ENCODE measurements at regions not wholly inside any gene's neighbourhood (a gene's known extent, or its start where the extent isn't known, plus 50 kb on each side); places are given as distances from the start of the nearest gene placed in this dataset.

GRCh38 chr10:59006511-59007306 is 169.7 kb upstream of the PHYHIPL start:
- no peaks in the 10 kb centered on the region for H3K27me3 ChIP-seq
- H3K36me3 ChIP-seq: no peaks in the 10 kb centered on the region
- H3K9me3 ChIP-seq: no peaks in the 10 kb centered on the region
- TF ChIP-seq CTCF (IDR thresholded peaks at IDR 0.05) (no peak), EP300 (IDR thresholded peaks at IDR 0.05) (no peak), POLR2AphosphoS5 (IDR thresholded peaks at IDR 0.05) (peak in 2 of 4 donors; percentile 20 to 24), POLR2A (IDR thresholded peaks at IDR 0.05) (no peak)
- intact Hi-C loops (cut with DNase I): no loop called here
- no peak overlapping the region for H3K4me3 ChIP-seq
- 65 to 77% methylated on average over 4 of the region's 4 CpGs for WGBS, 2 donors
- H3K27ac ChIP-seq: no peak overlapping the region
- DNase-seq: no peak
- peaks cover 0 to 26% (median 6%) of the 10 kb centered on the region in 4 donors for H3K4me1 ChIP-seq

GRCh38 chr10:59007307-59008025 is 169.0 kb upstream of the PHYHIPL start:
- Histone ChIP-seq H3K27ac (no peak overlapping the region), H3K27me3 (no peaks in the 10 kb centered on the region), H3K9me3 (no peaks in the 10 kb centered on the region), H3K4me3 (no peak overlapping the region), H3K36me3 (no peaks in the 10 kb centered on the region), H3K4me1 (peaks cover 0 to 26% (median 6%) of the 10 kb centered on the region in 4 donors)
- intact Hi-C loops (cut with DNase I): no loop called here
- TF ChIP-seq POLR2AphosphoS5 (IDR thresholded peaks at IDR 0.05): no peak
- no peak for TF ChIP-seq POLR2A (IDR thresholded peaks at IDR 0.05)
- TF ChIP-seq EP300 (IDR thresholded peaks at IDR 0.05): no peak
- TF ChIP-seq CTCF (IDR thresholded peaks at IDR 0.05): no peak
- WGBS, 2 donors: 89 to 91% methylated on average over 3 of the region's 3 CpGs
- DNase-seq: no peak

- H3K36me3 ChIP-seq: no peaks in the 10 kb centered on the region
- H3K27me3 ChIP-seq: no peaks in the 10 kb centered on the region
- intact Hi-C loops (cut with DNase I): no loop called here
- WGBS, 2 donors: 60 to 65% methylated on average over 1 of the region's 1 CpG
- no peak overlapping the region for H3K4me3 ChIP-seq
- H3K9me3 ChIP-seq: no peaks in the 10 kb centered on the region
- peaks cover 0 to 21% (median 6%) of the 10 kb centered on the region in 4 donors for H3K4me1 ChIP-seq
- no peak for DNase-seq
- no peak overlapping the region for H3K27ac ChIP-seq
- TF ChIP-seq EP300 (IDR thresholded peaks at IDR 0.05) (no peak), CTCF (IDR thresholded peaks at IDR 0.05) (no peak), POLR2A (IDR thresholded peaks at IDR 0.05) (no peak), POLR2AphosphoS5 (IDR thresholded peaks at IDR 0.05) (no peak)
These were observed 168.0 kb upstream of the PHYHIPL start for GRCh38 chr10:59008452-59008851.

- no peak for TF ChIP-seq POLR2AphosphoS5 (IDR thresholded peaks at IDR 0.05)
- no peak for TF ChIP-seq EP300 (IDR thresholded peaks at IDR 0.05)
- TF ChIP-seq POLR2A (IDR thresholded peaks at IDR 0.05): no peak
- no peak for TF ChIP-seq CTCF (IDR thresholded peaks at IDR 0.05)
- Histone ChIP-seq H3K27ac (no peak overlapping the region), H3K4me3 (no peak overlapping the region), H3K36me3 (no peaks in the 10 kb centered on the region), H3K27me3 (no peaks in the 10 kb centered on the region), H3K4me1 (peaks cover 0 to 11% (median 6%) of the 10 kb centered on the region in 4 donors), H3K9me3 (no peaks in the 10 kb centered on the region)
- DNase-seq: no peak
- intact Hi-C loops (cut with DNase I): no loop called here
- 86 to 87% methylated on average over 7 of the region's 7 CpGs for WGBS, 2 donors
These were observed 164.3 kb upstream of the PHYHIPL start for GRCh38 chr10:59011972-59012632.

Measured in sigmoid colon (tissue), 6 donors.